ENCODE measurements at regions not wholly inside any gene's neighbourhood (a gene's known extent, or its start where the extent isn't known, plus 50 kb on each side); places are given as distances from the start of the nearest gene placed in this dataset.

DNA sequence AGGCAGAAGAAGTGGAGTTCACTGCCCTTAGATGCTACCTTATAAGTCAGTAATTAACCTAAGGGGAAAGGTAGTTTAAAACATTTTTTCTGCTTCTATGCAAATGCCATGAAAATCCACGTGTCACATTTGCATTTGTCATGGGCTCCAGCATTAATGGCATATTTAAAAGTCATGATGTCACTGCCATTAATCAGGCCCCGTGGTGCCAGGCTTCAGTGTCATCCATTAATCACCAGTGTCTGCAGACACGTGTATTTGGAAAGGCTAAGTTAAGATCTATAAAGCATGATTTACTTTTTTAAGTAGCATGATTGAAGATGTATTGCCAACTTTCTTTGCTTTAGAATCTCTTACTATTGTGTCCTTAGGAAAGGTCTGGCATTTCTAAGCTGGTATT, 857.8 kb downstream of the TUSC7 start:
- Histone ChIP-seq H3K4me1 (no peaks in the 10 kb centered on the region), H3K27ac (no peak overlapping the region), H3K36me3 (no peaks in the 10 kb centered on the region), H3K9me3 (no peaks in the 10 kb centered on the region), H3K27me3 (no peaks in the 10 kb centered on the region), H3K4me3 (no peak overlapping the region)
- intact Hi-C loops (cut with DNase I; ENCODE audit: low total_unique reads), result no loop called here
- no peak for DNase-seq
- TF ChIP-seq POLR2AphosphoS5 (IDR thresholded peaks at IDR 0.05) (no peak), EP300 (IDR thresholded peaks at IDR 0.05) (no peak), POLR2A (IDR thresholded peaks at IDR 0.05) (no peak)
- TF ChIP-seq, protein P1, sequence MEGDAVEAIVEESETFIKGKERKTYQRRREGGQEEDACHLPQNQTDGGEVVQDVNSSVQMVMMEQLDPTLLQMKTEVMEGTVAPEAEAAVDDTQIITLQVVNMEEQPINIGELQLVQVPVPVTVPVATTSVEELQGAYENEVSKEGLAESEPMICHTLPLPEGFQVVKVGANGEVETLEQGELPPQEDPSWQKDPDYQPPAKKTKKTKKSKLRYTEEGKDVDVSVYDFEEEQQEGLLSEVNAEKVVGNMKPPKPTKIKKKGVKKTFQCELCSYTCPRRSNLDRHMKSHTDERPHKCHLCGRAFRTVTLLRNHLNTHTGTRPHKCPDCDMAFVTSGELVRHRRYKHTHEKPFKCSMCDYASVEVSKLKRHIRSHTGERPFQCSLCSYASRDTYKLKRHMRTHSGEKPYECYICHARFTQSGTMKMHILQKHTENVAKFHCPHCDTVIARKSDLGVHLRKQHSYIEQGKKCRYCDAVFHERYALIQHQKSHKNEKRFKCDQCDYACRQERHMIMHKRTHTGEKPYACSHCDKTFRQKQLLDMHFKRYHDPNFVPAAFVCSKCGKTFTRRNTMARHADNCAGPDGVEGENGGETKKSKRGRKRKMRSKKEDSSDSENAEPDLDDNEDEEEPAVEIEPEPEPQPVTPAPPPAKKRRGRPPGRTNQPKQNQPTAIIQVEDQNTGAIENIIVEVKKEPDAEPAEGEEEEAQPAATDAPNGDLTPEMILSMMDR (IDR thresholded peaks at IDR 0.05), result no peak
- 43 to 55% (median 45%) methylated on average over 3 of the region's 3 CpGs for WGBS, 5 donors

DNA sequence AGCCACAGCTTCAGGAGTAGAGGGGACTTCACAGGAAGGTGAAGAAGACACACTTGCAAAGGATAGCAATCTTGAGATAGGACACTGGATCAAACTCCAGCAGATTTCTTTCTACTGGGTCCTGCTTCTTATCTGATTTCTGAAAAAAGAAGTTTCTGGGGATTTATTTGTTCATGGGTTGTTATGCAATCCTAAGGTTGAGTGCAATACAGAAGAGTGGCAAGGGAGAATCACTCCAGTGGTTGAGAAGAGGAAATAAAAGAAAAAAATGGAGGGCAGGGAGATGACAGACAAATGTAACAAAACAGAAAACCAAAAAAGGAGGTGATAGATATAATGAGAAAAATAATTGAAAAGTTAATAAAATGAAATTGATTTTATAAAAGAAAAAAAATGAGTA, 858.3 kb downstream of the TUSC7 start:
- Histone ChIP-seq H3K9me3 (no peaks in the 10 kb centered on the region), H3K4me3 (no peak overlapping the region), H3K27ac (no peak overlapping the region), H3K4me1 (no peaks in the 10 kb centered on the region), H3K27me3 (no peaks in the 10 kb centered on the region), H3K36me3 (no peaks in the 10 kb centered on the region)
- DNase-seq, result no peak
- no peak for TF ChIP-seq POLR2A (IDR thresholded peaks at IDR 0.05)
- TF ChIP-seq, protein P1 (IDR thresholded peaks at IDR 0.05), result no peak
- TF ChIP-seq EP300 (IDR thresholded peaks at IDR 0.05), result no peak
- no peak for TF ChIP-seq POLR2AphosphoS5 (IDR thresholded peaks at IDR 0.05)
- intact Hi-C loops (cut with DNase I; ENCODE audit: low total_unique reads), result no loop called here

DNA sequence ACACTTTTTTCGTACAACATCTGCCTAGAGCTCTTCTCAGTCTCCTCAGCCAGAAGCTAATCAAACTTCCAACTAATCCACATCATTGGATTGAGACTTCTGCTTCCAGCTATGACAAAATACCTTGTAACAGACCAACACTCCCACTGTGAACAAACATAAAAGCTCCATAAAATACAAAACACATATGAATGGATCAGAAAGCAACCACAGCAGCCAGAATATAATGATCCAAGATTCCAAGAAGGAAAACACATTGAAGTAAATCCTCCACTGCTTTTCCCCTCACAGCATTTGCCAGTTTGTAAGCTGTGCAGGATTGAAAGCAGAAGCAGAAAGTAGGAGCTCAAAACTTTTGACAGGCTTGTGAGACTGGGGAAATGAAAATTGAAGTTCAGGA, 863.2 kb downstream of the TUSC7 start:
- Histone ChIP-seq H3K4me3 (no peak overlapping the region), H3K4me1 (no peaks in the 10 kb centered on the region), H3K9me3 (no peaks in the 10 kb centered on the region), H3K27me3 (no peaks in the 10 kb centered on the region), H3K36me3 (no peaks in the 10 kb centered on the region), H3K27ac (no peak overlapping the region)
- no peak for DNase-seq
- intact Hi-C loops (cut with DNase I; ENCODE audit: low total_unique reads), result no loop called here
- TF ChIP-seq POLR2A (IDR thresholded peaks at IDR 0.05), result no peak
- no peak for TF ChIP-seq EP300 (IDR thresholded peaks at IDR 0.05)
- TF ChIP-seq, protein P1 (IDR thresholded peaks at IDR 0.05), result no peak
- TF ChIP-seq POLR2AphosphoS5 (IDR thresholded peaks at IDR 0.05), result no peak
- WGBS, 5 donors, result 80 to 96% (median 85%) methylated on average over 1 of the region's 1 CpG

DNA sequence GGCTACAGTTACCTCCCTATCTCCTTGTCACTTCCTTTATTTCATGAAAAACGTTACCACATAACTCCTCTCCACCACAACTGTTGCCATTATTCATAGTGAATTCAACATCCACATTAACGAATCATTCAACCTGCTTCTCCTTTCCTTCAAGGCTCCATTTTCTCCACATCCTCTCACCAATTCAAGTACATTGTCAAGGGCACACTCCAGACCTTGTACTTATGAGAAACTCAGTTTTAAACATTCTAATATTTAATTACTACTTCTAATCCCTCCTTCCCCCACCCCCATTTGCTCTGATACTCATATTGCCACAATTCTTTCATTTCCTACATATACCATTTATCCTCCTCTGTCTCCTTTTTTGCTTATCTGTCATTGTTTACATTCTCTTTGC, 871.2 kb downstream of the TUSC7 start:
- DNase-seq, result no peak
- no peaks in the 10 kb centered on the region for H3K36me3 ChIP-seq
- no peaks in the 10 kb centered on the region for H3K4me1 ChIP-seq
- TF ChIP-seq EP300 (IDR thresholded peaks at IDR 0.05), result no peak
- TF ChIP-seq POLR2AphosphoS5 (IDR thresholded peaks at IDR 0.05), result no peak
- TF ChIP-seq, protein P1 (IDR thresholded peaks at IDR 0.05), result no peak
- TF ChIP-seq POLR2A (IDR thresholded peaks at IDR 0.05), result no peak
- intact Hi-C loops (cut with DNase I; ENCODE audit: low total_unique reads), result no loop called here
- H3K27me3 ChIP-seq, result no peaks in the 10 kb centered on the region
- no peak overlapping the region for H3K27ac ChIP-seq
- H3K4me3 ChIP-seq, result no peak overlapping the region
- no peaks in the 10 kb centered on the region for H3K9me3 ChIP-seq
- WGBS, 5 donors, result 59 to 67% (median 62%) methylated on average over 2 of the region's 2 CpGs

DNA sequence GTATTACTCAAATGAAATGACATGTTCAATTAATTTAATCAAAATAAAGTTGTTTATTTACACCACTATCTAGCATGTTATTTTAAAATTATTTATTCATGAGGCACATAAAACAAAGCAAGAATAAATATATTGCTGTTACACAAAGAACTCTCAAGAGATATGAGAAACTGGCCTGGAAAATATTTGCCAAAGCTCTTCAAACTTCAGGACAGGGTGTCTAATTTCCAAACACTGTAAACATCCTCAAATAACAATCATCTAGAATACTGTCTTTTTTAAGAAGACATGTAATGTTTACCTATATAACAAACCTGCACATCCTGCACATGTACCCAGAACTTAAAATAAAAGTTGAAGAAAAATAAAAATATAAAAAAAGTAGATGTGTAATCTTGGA, 876.6 kb downstream of the TUSC7 start:
- intact Hi-C loops (cut with DNase I; ENCODE audit: low total_unique reads), result no loop called here
- TF ChIP-seq, protein P1 (IDR thresholded peaks at IDR 0.05), result no peak
- TF ChIP-seq EP300 (IDR thresholded peaks at IDR 0.05) (no peak), POLR2A (IDR thresholded peaks at IDR 0.05) (no peak)
- H3K27me3 ChIP-seq, result no peaks in the 10 kb centered on the region

More for the DNA sequence above, 876.6 kb downstream of the TUSC7 start:
- no peaks in the 10 kb centered on the region for H3K36me3 ChIP-seq
- DNase-seq, result no peak
- H3K4me3 ChIP-seq, result no peak overlapping the region
- no peak overlapping the region for H3K27ac ChIP-seq
- H3K4me1 ChIP-seq, result no peaks in the 10 kb centered on the region
- H3K9me3 ChIP-seq, result no peaks in the 10 kb centered on the region
